Ovary (tissue), 7 donors: ENCODE measurements at regions not wholly inside any gene's neighbourhood (a gene's known extent, or its start where the extent isn't known, plus 50 kb on each side); places are given as distances from the start of the nearest gene placed in this dataset.

ENCODE experiments used
- DNase-seq, 5 donors: peaks; one replicate each; pipeline ENCODE4 v3.0.0-alpha.2; 2019 to 2020
- H3K27ac ChIP-seq, 2 donors: fragments of 200-600 bp; one replicate each; pipeline versions ENCODE4 v1.5.1 to v1.8.0; 2019 to 2022
- H3K27me3 ChIP-seq: fragments of 200-600 bp; one replicate; pipeline ENCODE4 v1.8.0; 2022
- H3K36me3 ChIP-seq: fragments of 200-600 bp; sonication (generic); one replicate; pipeline ENCODE4 v1.5.1; 2019
- H3K4me1 ChIP-seq: one replicate; pipeline ENCODE4 v1.8.1; 2013; ENCODE audit warnings: mild to moderate bottlenecking, moderate library complexity; ENCODE audit not compliant: insufficient read depth
- H3K4me3 ChIP-seq: fragments of 200-600 bp; sonication (generic); one replicate; pipeline ENCODE4 v1.5.1; 2017
- H3K9me3 ChIP-seq, 2 donors: fragments of 200-600 bp in 1 of 2; sonication (generic) in 1 of 2; one replicate each; pipeline versions ENCODE4 v1.5.1 to v1.8.1; 2013 to 2019; ENCODE audit warnings: mild to moderate bottlenecking in 1 of 2, moderate library complexity in 1 of 2
- CTCF ChIP-seq, 3 donors: fragments of 450-650 bp in 2 of 3; fragments of 200-600 bp in 1 of 3; IDR thresholded peaks; one replicate each; pipeline versions ENCODE4 v1.5.1 to v1.8.0; 2016 to 2022; ENCODE audit warnings: antibody characterized with exemption in 3 of 3, mild to moderate bottlenecking in 1 of 3
- EP300 ChIP-seq: sonication (generic); formaldehyde crosslinking; IDR thresholded peaks from one replicate; pipeline ENCODE4 v1.6.1; 2017; ENCODE audit warnings: antibody characterized with exemption
- POLR2A ChIP-seq: fragments of 450-650 bp; IDR thresholded peaks from one replicate; pipeline ENCODE4 v1.6.1; 2017; ENCODE audit warnings: antibody characterized with exemption, mild to moderate bottlenecking, moderate library complexity
- WGBS, 3 donors: extraction: QIAGEN DNeasy Blood & Tissue Kit in 1 of 3; methylation state at CpG; one replicate each; pipeline versions ENCODE4 v1.1.5 to v1.1.7; 2013 to 2017; 5-methylcytosine and 5-hydroxymethylcytosine counted together
- intact Hi-C, 4 donors: fragments of 100-400 bp; cut with DNase I; formaldehyde crosslinking; loops; one replicate each; pipeline versions ENCODE4 v1.11.0 to v1.15.1; 2022 to 2023
- donor health status: DM: no; HTN: no; CAD: no; lungs with moderate emphysema.
- donor health status: DM: no; HTN: no; CAD: no.
- donor health status: Bipolar disorder and iron deficiency.
- donor health status: DM: no; HTN: no; CAD: no.
- donor health status: DM: yes; HTN: yes; CAD: no.

- Histone ChIP-seq H3K27me3 (no peaks in the 10 kb centered on the region), H3K4me3 (no peak overlapping the region), H3K27ac (no peak overlapping the region), H3K4me1 (no peaks in the 10 kb centered on the region), H3K9me3 (no peaks in the 10 kb centered on the region), H3K36me3 (no peaks in the 10 kb centered on the region)
- 98 to 100% (median 100%) methylated on average over 1 of the region's 1 CpG for WGBS, 3 donors
- TF ChIP-seq CTCF (IDR thresholded peaks at IDR 0.05): no peak
- no peak for TF ChIP-seq POLR2A
- no peak for DNase-seq
- intact Hi-C loops: no loop called here
Measured at GRCh38 chr4:147335183-147335582, 145.7 kb upstream of the EDNRA start.

GRCh38 chr4:147336252-147336651 is 144.6 kb upstream of the EDNRA start:
- WGBS, 3 donors: 73 to 93% (median 79%) methylated on average over 2 of the region's 2 CpGs
- Histone ChIP-seq H3K4me1 (no peaks in the 10 kb centered on the region), H3K9me3 (no peaks in the 10 kb centered on the region), H3K4me3 (no peak overlapping the region), H3K27me3 (no peaks in the 10 kb centered on the region), H3K27ac (no peak overlapping the region), H3K36me3 (no peaks in the 10 kb centered on the region)
- intact Hi-C loops: no loop called here
- no peak for DNase-seq
- no peak for TF ChIP-seq POLR2A
- no peak for TF ChIP-seq CTCF (IDR thresholded peaks at IDR 0.05)
- TF ChIP-seq EP300: no peak

- Histone ChIP-seq H3K4me1 (no peaks in the 10 kb centered on the region), H3K9me3 (no peaks in the 10 kb centered on the region), H3K36me3 (no peaks in the 10 kb centered on the region), H3K27me3 (no peaks in the 10 kb centered on the region), H3K27ac (no peak overlapping the region), H3K4me3 (no peak overlapping the region)
- no peak for DNase-seq
- WGBS, 3 donors: 77 to 88% (median 87%) methylated on average over 4 of the region's 4 CpGs
- intact Hi-C loops: no loop called here
- TF ChIP-seq POLR2A: no peak
Measured at GRCh38 chr4:147339100-147339499, 141.8 kb upstream of the EDNRA start.

GRCh38 chr4:147340111-147340510 is 140.8 kb upstream of the EDNRA start:
- 16 to 34% (median 33%) methylated on average over 1 of the region's 1 CpG for WGBS, 3 donors
- no peaks in the 10 kb centered on the region for H3K27me3 ChIP-seq
- no peak for DNase-seq
- TF ChIP-seq POLR2A (no peak), CTCF (IDR thresholded peaks at IDR 0.05) (no peak), EP300 (no peak)
- H3K4me1 ChIP-seq: no peaks in the 10 kb centered on the region
- intact Hi-C loops: no loop called here
- no peak overlapping the region for H3K4me3 ChIP-seq
- no peak overlapping the region for H3K27ac ChIP-seq
- H3K36me3 ChIP-seq: no peaks in the 10 kb centered on the region
- no peaks in the 10 kb centered on the region for H3K9me3 ChIP-seq

- no peak for DNase-seq
- Histone ChIP-seq H3K4me1 (no peaks in the 10 kb centered on the region), H3K27me3 (no peaks in the 10 kb centered on the region), H3K4me3 (no peak overlapping the region), H3K36me3 (no peaks in the 10 kb centered on the region), H3K9me3 (no peaks in the 10 kb centered on the region), H3K27ac (no peak overlapping the region)
- TF ChIP-seq POLR2A (no peak), EP300 (no peak), CTCF (IDR thresholded peaks at IDR 0.05) (no peak)
- 57 to 83% (median 82%) methylated on average over 3 of the region's 3 CpGs for WGBS, 3 donors
- intact Hi-C loops: no loop called here
Measured at GRCh38 chr4:147340591-147341120, 140.2 kb upstream of the EDNRA start.
